Peyer's patch (tissue), 4 donors: ENCODE measurements at regions not wholly inside any gene's neighbourhood (a gene's known extent, or its start where the extent isn't known, plus 50 kb on each side); places are given as distances from the start of the nearest gene placed in this dataset.

Source experiments
- DNase-seq, 3 donors: peaks; one replicate each; pipeline ENCODE4 v3.0.0-alpha.2; 2017 to 2019
- H3K27ac ChIP-seq, 4 donors: fragments of 200-600 bp; sonication (generic); one replicate each; pipeline ENCODE4 v1.5.1; 2016 to 2019
- H3K27me3 ChIP-seq, 2 donors: fragments of 200-600 bp; sonication (generic); one replicate each; pipeline ENCODE4 v1.5.1; 2019
- H3K36me3 ChIP-seq, 3 donors: fragments of 200-600 bp; sonication (generic); one replicate each; pipeline ENCODE4 v1.5.1; 2016 to 2019
- H3K4me1 ChIP-seq, 4 donors: fragments of 200-600 bp; sonication (generic); one replicate each; pipeline ENCODE4 v1.5.1; 2016 to 2019
- H3K4me3 ChIP-seq, 4 donors: fragments of 200-600 bp; sonication (generic); 1 replicate in 3 of 4; 2 replicates in 1 of 4; pipeline ENCODE4 v1.5.1; 2016 to 2019; ENCODE audit warnings: mild to moderate bottlenecking in 1 of 4
- H3K9me3 ChIP-seq, 4 donors: fragments of 200-600 bp; sonication (generic); one replicate each; pipeline ENCODE4 v1.5.1; 2016 to 2019; ENCODE audit warnings: mild to moderate bottlenecking in 1 of 4
- CTCF ChIP-seq, 6 experiments: fragments of 450-650 bp in 4 of 6; fragments of 200-600 bp in 2 of 6; sonication (generic) in 1 of 6; IDR thresholded peaks; one replicate each; pipeline ENCODE4 v1.5.1; 2017 to 2019; ENCODE audit warnings: antibody characterized with exemption in 6 of 6, mild to moderate bottlenecking in 3 of 6, moderate library complexity in 1 of 6
- POLR2A ChIP-seq, 2 donors: fragments of 450-650 bp; IDR thresholded peaks; one replicate each; pipeline ENCODE4 v1.5.1; 2017; ENCODE audit warnings: antibody characterized with exemption in 2 of 2, mild to moderate bottlenecking in 2 of 2, moderate library complexity in 2 of 2

GRCh38 chr6:80639181-80639629 lies 532.7 kb downstream of the BCKDHB start:
- Histone ChIP-seq H3K27me3 (no peaks in the 10 kb centered on the region), H3K9me3 (no peaks in the 10 kb centered on the region), H3K4me3 (no peak overlapping the region), H3K27ac (peak overlapping the region in 2 of 4 donors; percentile 15 to 45), H3K36me3 (no peaks in the 10 kb centered on the region), H3K4me1 (no peaks in the 10 kb centered on the region)
- no peak for TF ChIP-seq POLR2A (IDR thresholded peaks at IDR 0.05)
- no peak for TF ChIP-seq CTCF (IDR thresholded peaks at IDR 0.05)
- DNase-seq, result no peak

GRCh38 chr6:80638213-80639055 lies 532.0 kb downstream of the BCKDHB start:
- no peak for TF ChIP-seq CTCF (IDR thresholded peaks at IDR 0.05)
- no peak for TF ChIP-seq POLR2A (IDR thresholded peaks at IDR 0.05)
- Histone ChIP-seq H3K4me1 (no peaks in the 10 kb centered on the region), H3K4me3 (no peak overlapping the region), H3K27ac (peak overlapping the region in 2 of 4 donors; percentile 15 to 45), H3K27me3 (no peaks in the 10 kb centered on the region), H3K36me3 (no peaks in the 10 kb centered on the region), H3K9me3 (no peaks in the 10 kb centered on the region)
- DNase-seq, result peak in 2 of 3 donors; percentile 50 to 78

- no peak overlapping the region for H3K27ac ChIP-seq
- H3K9me3 ChIP-seq, result no peaks in the 10 kb centered on the region
- DNase-seq, result no peak
- no peaks in the 10 kb centered on the region for H3K27me3 ChIP-seq
- H3K4me1 ChIP-seq, result no peaks in the 10 kb centered on the region
- TF ChIP-seq CTCF (IDR thresholded peaks at IDR 0.05) (no peak), POLR2A (IDR thresholded peaks at IDR 0.05) (no peak)
- no peak overlapping the region for H3K4me3 ChIP-seq
- no peaks in the 10 kb centered on the region for H3K36me3 ChIP-seq
Observed at GRCh38 chr6:80637312-80637711, 530.8 kb downstream of the BCKDHB start.

- TF ChIP-seq CTCF (IDR thresholded peaks at IDR 0.05) (no peak), POLR2A (IDR thresholded peaks at IDR 0.05) (no peak)
- Histone ChIP-seq H3K27me3 (no peaks in the 10 kb centered on the region), H3K36me3 (no peaks in the 10 kb centered on the region), H3K27ac (no peak overlapping the region), H3K4me1 (no peaks in the 10 kb centered on the region), H3K4me3 (no peak overlapping the region), H3K9me3 (no peaks in the 10 kb centered on the region)
- no peak for DNase-seq
Observed at GRCh38 chr6:80636689-80637088, 530.2 kb downstream of the BCKDHB start.

- H3K27me3 ChIP-seq, result no peaks in the 10 kb centered on the region
- no peaks in the 10 kb centered on the region for H3K4me1 ChIP-seq
- H3K36me3 ChIP-seq, result no peaks in the 10 kb centered on the region
- no peak for DNase-seq
- TF ChIP-seq POLR2A (IDR thresholded peaks at IDR 0.05), result no peak
- no peak for TF ChIP-seq CTCF (IDR thresholded peaks at IDR 0.05)
- no peak overlapping the region for H3K27ac ChIP-seq
- no peaks in the 10 kb centered on the region for H3K9me3 ChIP-seq
- no peak overlapping the region for H3K4me3 ChIP-seq
Observed at GRCh38 chr6:80633412-80633811, 526.9 kb downstream of the BCKDHB start.
